MM.1S (cell line): ENCODE measurements at regions not wholly inside any gene's neighbourhood (a gene's known extent, or its start where the extent isn't known, plus 50 kb on each side); places are given as distances from the start of the nearest gene placed in this dataset.
A peak's percentile ranks its signal among the peaks of the same experiment; 100 is the strongest.

Source experiments
- DNase-seq: peaks from one replicate; pipeline ENCODE4 v3.0.0-alpha.2; 2015
- H2AFZ ChIP-seq: fragments of 300-600 bp; sonication (generic); 2 replicates; pipeline ENCODE4 v1.6.0; 2016; ENCODE audit warnings: antibody characterized with exemption, low read length
- H3F3A ChIP-seq: fragments of 300-600 bp; sonication (generic); 2 replicates; pipeline ENCODE4 v1.6.1; 2016; ENCODE audit warnings: mild to moderate bottlenecking, antibody characterized with exemption, low read length, moderate library complexity, mixed read lengths; ENCODE audit not compliant: insufficient read depth
- H3K27ac ChIP-seq: fragments of 300-600 bp; sonication (generic); 2 replicates; pipeline ENCODE4 v1.5.1; 2016; ENCODE audit warnings: mild to moderate bottlenecking, low read length
- H3K27me3 ChIP-seq: fragments of 300-600 bp; sonication (generic); replicated peaks from 2 replicates; pipeline ENCODE4 v1.6.0; 2016; ENCODE audit warnings: low read length; ENCODE audit not compliant: insufficient read depth
- H3K36me3 ChIP-seq: fragments of 300-600 bp; sonication (generic); replicated peaks from 2 replicates; pipeline ENCODE4 v1.6.1; 2016; ENCODE audit warnings: mild to moderate bottlenecking, low read length, mixed read lengths; ENCODE audit not compliant: insufficient read depth
- H3K4me1 ChIP-seq: fragments of 300-600 bp; sonication (generic); 2 replicates; pipeline ENCODE4 v1.6.1; 2016; ENCODE audit warnings: low read length, mixed read lengths
- H3K4me2 ChIP-seq: fragments of 300-600 bp; sonication (generic); 2 replicates; pipeline ENCODE4 v1.6.0; 2016; ENCODE audit warnings: low read depth, low read length
- H3K4me3 ChIP-seq: fragments of 300-600 bp; sonication (generic); 2 replicates; pipeline ENCODE4 v1.5.1; 2016; ENCODE audit warnings: low read length, mixed read lengths
- H3K79me2 ChIP-seq: fragments of 300-600 bp; sonication (generic); 2 replicates; pipeline ENCODE4 v1.6.1; 2016; ENCODE audit warnings: mixed run types, low read length, mixed read lengths
- H3K9ac ChIP-seq: fragments of 300-600 bp; sonication (generic); 2 replicates; pipeline ENCODE4 v1.6.1; 2016; ENCODE audit warnings: low read length, mixed read lengths
- H3K9me2 ChIP-seq: fragments of 300-600 bp; sonication (generic); replicated peaks from 2 replicates; pipeline ENCODE4 v1.6.1; 2016; ENCODE audit warnings: mild to moderate bottlenecking, low read length, mixed read lengths; ENCODE audit not compliant: insufficient read depth
- H3K9me3 ChIP-seq: fragments of 300-600 bp; sonication (generic); replicated peaks from 2 replicates; pipeline ENCODE4 v1.6.1; 2016; ENCODE audit warnings: mild to moderate bottlenecking, low read length, mixed read lengths; ENCODE audit not compliant: insufficient read depth
- H4K20me1 ChIP-seq: fragments of 300-600 bp; sonication (generic); 2 replicates; pipeline ENCODE4 v1.6.1; 2016; ENCODE audit warnings: mild to moderate bottlenecking, low read length, moderate library complexity, mixed read lengths; ENCODE audit not compliant: insufficient read depth
- CTCF ChIP-seq: fragments of 300-600 bp; sonication (generic); IDR thresholded peaks from 2 replicates; pipeline ENCODE4 v1.5.1; 2016; ENCODE audit warnings: antibody characterized with exemption, low read length, mixed read lengths
- EZH2 ChIP-seq: fragments of 300-600 bp; sonication (generic); optimal IDR thresholded peaks from 2 replicates; pipeline ENCODE3; 2017; ENCODE audit warnings: low read depth, mild to moderate bottlenecking, antibody characterized with exemption, low read length, mixed read lengths
- EZH2phosphoT487 ChIP-seq: fragments of 300-600 bp; sonication (generic); IDR thresholded peaks from 2 replicates; pipeline ENCODE4 v1.6.1; 2018; ENCODE audit warnings: antibody characterized with exemption, low read length

- no peak overlapping the region for H3K9ac ChIP-seq
- H3K4me1 ChIP-seq = no peaks in the 10 kb centered on the region
- TF ChIP-seq EZH2phosphoT487 (no peak), EZH2 (no peak), CTCF (no peak)
- H3K27me3 ChIP-seq = no peaks in the 10 kb centered on the region
- H4K20me1 ChIP-seq = no peaks in the 10 kb centered on the region
- no peaks in the 10 kb centered on the region for H3K9me2 ChIP-seq
- H3K4me3 ChIP-seq = no peak overlapping the region
- no peaks in the 10 kb centered on the region for H3K36me3 ChIP-seq
- H3K4me2 ChIP-seq = no peak overlapping the region
- H3K27ac ChIP-seq = no peak overlapping the region
- no peaks in the 10 kb centered on the region for H3F3A ChIP-seq
- DNase-seq = no peak
- H2AFZ ChIP-seq = no peak overlapping the region
- no peaks in the 10 kb centered on the region for H3K9me3 ChIP-seq
- no peaks in the 10 kb centered on the region for H3K79me2 ChIP-seq
Observed at GRCh38 chr9:119060629-119061385, 308.4 kb downstream of the BRINP1 start.

GRCh38 chr9:119071636-119072035, 297.6 kb downstream of the BRINP1 start:
- no peaks in the 10 kb centered on the region for H3K36me3 ChIP-seq
- H3K4me2 ChIP-seq = no peak overlapping the region
- H3K27ac ChIP-seq = no peak overlapping the region
- no peak overlapping the region for H3K9ac ChIP-seq
- DNase-seq = no peak
- no peak overlapping the region for H2AFZ ChIP-seq
- H3K4me3 ChIP-seq = no peak overlapping the region
- H3K4me1 ChIP-seq = no peaks in the 10 kb centered on the region
- H3K27me3 ChIP-seq = no peaks in the 10 kb centered on the region
- H3K79me2 ChIP-seq = no peaks in the 10 kb centered on the region
- H3K9me2 ChIP-seq = no peaks in the 10 kb centered on the region
- TF ChIP-seq CTCF (no peak), EZH2 (no peak), EZH2phosphoT487 (no peak)
- H3F3A ChIP-seq = no peaks in the 10 kb centered on the region
- no peaks in the 10 kb centered on the region for H4K20me1 ChIP-seq
- H3K9me3 ChIP-seq = no peaks in the 10 kb centered on the region

- no peak overlapping the region for H3K27ac ChIP-seq
- H3K27me3 ChIP-seq = no peaks in the 10 kb centered on the region
- TF ChIP-seq EZH2 (no peak), CTCF (no peak), EZH2phosphoT487 (no peak)
- no peaks in the 10 kb centered on the region for H3K9me2 ChIP-seq
- no peak overlapping the region for H3K4me3 ChIP-seq
- no peak overlapping the region for H2AFZ ChIP-seq
- no peaks in the 10 kb centered on the region for H3F3A ChIP-seq
- no peak overlapping the region for H3K9ac ChIP-seq
- H3K79me2 ChIP-seq = no peaks in the 10 kb centered on the region
- no peaks in the 10 kb centered on the region for H3K4me1 ChIP-seq
- no peak overlapping the region for H3K4me2 ChIP-seq
- DNase-seq = peak; percentile 81
- no peaks in the 10 kb centered on the region for H3K9me3 ChIP-seq
- H3K36me3 ChIP-seq = no peaks in the 10 kb centered on the region
- no peaks in the 10 kb centered on the region for H4K20me1 ChIP-seq
Observed at GRCh38 chr9:119074017-119074416, 295.2 kb downstream of the BRINP1 start.
